ENCODE measurements at regions not wholly inside any gene's neighbourhood (a gene's known extent, or its start where the extent isn't known, plus 50 kb on each side); places are given as distances from the start of the nearest gene placed in this dataset.

GRCh38 chr6:84304881-84305280 lies 77.4 kb upstream of the CEP162 start:
- TF ChIP-seq CTCF (IDR thresholded peaks at IDR 0.05) (no peak), SIN3A (IDR thresholded peaks at IDR 0.05; ENCODE audit: borderline replicate concordance, low read depth, low read length) (no peak), EZH2phosphoT487 (IDR thresholded peaks at IDR 0.05; ENCODE audit: borderline replicate concordance, low read depth) (no peak), MXI1 (IDR thresholded peaks at IDR 0.05; ENCODE audit: low read depth, low read length) (no peak), ELF1 (IDR thresholded peaks at IDR 0.05) (no peak), GATA2 (CRISPR knock-in tag; IDR thresholded peaks at IDR 0.05) (peak; percentile 47), POLR2AphosphoS5 (IDR thresholded peaks at IDR 0.05; ENCODE audit: low read depth, low read length) (no peak), USF2 (IDR thresholded peaks at IDR 0.05; ENCODE audit: borderline replicate concordance, low read depth, low read length) (no peak), FOSL2 (IDR thresholded peaks at IDR 0.05; ENCODE audit: borderline replicate concordance, low read depth) (no peak), TAF1 (IDR thresholded peaks at IDR 0.05; ENCODE audit: borderline replicate concordance, low read depth, low read length) (no peak), YY1 (IDR thresholded peaks at IDR 0.05; ENCODE audit: low read depth) (no peak)
